Spinal cord (tissue), 9 donors: ENCODE measurements at regions not wholly inside any gene's neighbourhood (a gene's known extent, or its start where the extent isn't known, plus 50 kb on each side); places are given as distances from the start of the nearest gene placed in this dataset.
"Not testable (repeated sequence)": the region's sequence is repeated elsewhere in the genome, so short reads cannot be mapped to it uniquely, and the experiment has no call there.

Experiments used
- DNase-seq, 6 donors: peaks; one replicate each; pipeline versions ENCODE4 v3.0.0 to v3.0.0-alpha.2; 2013 to 2015; ENCODE audit warnings: low spot score in 6 of 6, low read depth in 4 of 6
- H3K27ac ChIP-seq: one replicate; pipeline ENCODE4 v1.5.1; 2013; ENCODE audit warnings: low read depth, low read length, control low read depth
- H3K27me3 ChIP-seq: one replicate; pipeline ENCODE4 v1.6.1; 2013; ENCODE audit warnings: low read length; ENCODE audit not compliant: control insufficient read depth, insufficient read depth
- H3K36me3 ChIP-seq: one replicate; pipeline ENCODE4 v1.6.1; 2013; ENCODE audit warnings: low read length; ENCODE audit not compliant: control insufficient read depth, insufficient read depth
- H3K4me1 ChIP-seq: one replicate; pipeline ENCODE4 v1.6.1; 2013; ENCODE audit warnings: low read length; ENCODE audit not compliant: control insufficient read depth, insufficient read depth
- H3K4me3 ChIP-seq: one replicate; pipeline ENCODE4 v1.5.1; 2013; ENCODE audit warnings: low read depth, low read length, control low read depth
- H3K9me3 ChIP-seq: one replicate; pipeline ENCODE4 v1.6.1; 2013; ENCODE audit warnings: low read length; ENCODE audit not compliant: control insufficient read depth, insufficient read depth
- WGBS: methylation state at CpG from one replicate; pipeline ENCODE4 v1.1.5; 2013; ENCODE audit warnings: missing lambda C conversion rate; ENCODE audit not compliant: insufficient coverage; 5-methylcytosine and 5-hydroxymethylcytosine counted together
- donor health status: healthy.

- WGBS = 71% methylated on average over 1 of the region's 2 CpGs
- DNase-seq = peak in 1 of 6 donors; percentile 59
- H3K4me1 ChIP-seq = no peaks in the 10 kb centered on the region
- H3K36me3 ChIP-seq = no peaks in the 10 kb centered on the region
- no peaks in the 10 kb centered on the region for H3K27me3 ChIP-seq
- no peaks in the 10 kb centered on the region for H3K9me3 ChIP-seq
- no peak overlapping the region for H3K27ac ChIP-seq
- no peak overlapping the region for H3K4me3 ChIP-seq
Observed at GRCh38 chrX:82442281-82442680, 1065.8 kb upstream of the POU3F4 start.

GRCh38 chrX:82451725-82452124 lies 1056.4 kb upstream of the POU3F4 start:
- no peaks in the 10 kb centered on the region for H3K27me3 ChIP-seq
- WGBS = 80% methylated on average over 4 of the region's 4 CpGs
- H3K4me3 ChIP-seq = no peak overlapping the region
- H3K36me3 ChIP-seq = no peaks in the 10 kb centered on the region
- no peak overlapping the region for H3K27ac ChIP-seq
- H3K4me1 ChIP-seq = no peaks in the 10 kb centered on the region
- no peaks in the 10 kb centered on the region for H3K9me3 ChIP-seq
- no peak for DNase-seq

- H3K36me3 ChIP-seq, DNase-seq, H3K4me3 ChIP-seq, H3K27me3 ChIP-seq, H3K4me1 ChIP-seq, H3K27ac ChIP-seq, H3K9me3 ChIP-seq: not testable (repeated sequence)
- WGBS = 100% methylated on average over 1 of the region's 2 CpGs
Observed at GRCh38 chrX:82455852-82456251, 1052.2 kb upstream of the POU3F4 start.

GRCh38 chrX:82458207-82458754 lies 1049.8 kb upstream of the POU3F4 start:
- Histone ChIP-seq H3K27me3 (no peaks in the 10 kb centered on the region), H3K36me3 (no peaks in the 10 kb centered on the region), H3K4me3 (no peak overlapping the region), H3K9me3 (peaks cover 1% of the 10 kb centered on the region), H3K4me1 (no peaks in the 10 kb centered on the region), H3K27ac (no peak overlapping the region)
- no peak for DNase-seq
- WGBS = 63% methylated on average over 2 of the region's 4 CpGs

GRCh38 chrX:82466994-82467393 lies 1041.1 kb upstream of the POU3F4 start:
- no CpG with 5 or more reads among the region's 2 CpGs for WGBS
- no peaks in the 10 kb centered on the region for H3K27me3 ChIP-seq
- no peaks in the 10 kb centered on the region for H3K9me3 ChIP-seq

More at GRCh38 chrX:82466994-82467393, 1041.1 kb upstream of the POU3F4 start:
- H3K4me1 ChIP-seq = no peaks in the 10 kb centered on the region
- no peak for DNase-seq
- H3K36me3 ChIP-seq = no peaks in the 10 kb centered on the region
- no peak overlapping the region for H3K4me3 ChIP-seq
- no peak overlapping the region for H3K27ac ChIP-seq
